AG10803 (cell line): ENCODE measurements at regions not wholly inside any gene's neighbourhood (a gene's known extent, or its start where the extent isn't known, plus 50 kb on each side); places are given as distances from the start of the nearest gene placed in this dataset.

Experiments
- DNase-seq: peaks from one replicate; pipeline ENCODE4 v3.0.0; 2010; ENCODE audit warnings: low read depth
- H3K4me3 ChIP-seq: 2 replicates; pipeline ENCODE4 v1.5.1; 2011; ENCODE audit warnings: mild to moderate bottlenecking, low read length, control low read depth
- CTCF ChIP-seq: conservative IDR thresholded peaks from 2 replicates; pipeline ENCODE4 v1.5.1; 2011; ENCODE audit warnings: mild to moderate bottlenecking, low read length, control low read depth, inconsistent platforms

GRCh38 chr19:30216453-30216852 lies 155.7 kb upstream of the ZNF536 start:
- DNase-seq, result no peak
- H3K4me3 ChIP-seq, result no peak overlapping the region
- no peak for TF ChIP-seq CTCF

GRCh38 chr19:30217461-30217860 lies 154.7 kb upstream of the ZNF536 start:
- DNase-seq, result no peak
- no peak overlapping the region for H3K4me3 ChIP-seq
- TF ChIP-seq CTCF, result no peak

GRCh38 chr19:30219702-30220101 lies 152.5 kb upstream of the ZNF536 start:
- no peak overlapping the region for H3K4me3 ChIP-seq
- no peak for DNase-seq
- TF ChIP-seq CTCF, result no peak

GRCh38 chr19:30221176-30221575 lies 151.0 kb upstream of the ZNF536 start:
- DNase-seq, result no peak
- TF ChIP-seq CTCF, result no peak
- no peak overlapping the region for H3K4me3 ChIP-seq

- DNase-seq, result no peak
- H3K4me3 ChIP-seq, result no peak overlapping the region
- TF ChIP-seq CTCF, result peak; percentile 60
These were observed 149.7 kb upstream of the ZNF536 start for GRCh38 chr19:30222428-30222873.

GRCh38 chr19:30222992-30223865 lies 149.0 kb upstream of the ZNF536 start:
- DNase-seq, result peak; percentile 51
- H3K4me3 ChIP-seq, result no peak overlapping the region; the same call in 1 of the 2 replicates
- TF ChIP-seq CTCF, result no peak
